GM23338 (cell line): ENCODE measurements at regions not wholly inside any gene's neighbourhood (a gene's known extent, or its start where the extent isn't known, plus 50 kb on each side); places are given as distances from the start of the nearest gene placed in this dataset.

Source experiments
- ATAC-seq: fragments of 200-7000 bp; cut with Tn5 transposase; 3 replicates; pipeline ENCODE4 v1.9.1; 2020
- DNase-seq: peaks from one replicate; pipeline ENCODE4 v3.0.0-alpha.2; 2015; ENCODE audit warnings: low spot score
- H2AFZ ChIP-seq: fragments of 200-600 bp; sonication (generic); 2 replicates; pipeline ENCODE4 v1.8.0; 2016; ENCODE audit warnings: antibody characterized with exemption, mild to moderate bottlenecking, moderate library complexity
- H3F3A ChIP-seq: fragments of 200-600 bp; sonication (generic); replicated peaks from 2 replicates; pipeline ENCODE4 v1.8.0; 2017; ENCODE audit warnings: antibody characterized with exemption, mixed run types, low read depth
- H3K27ac ChIP-seq: fragments of 200-600 bp; sonication (generic); 2 replicates; pipeline ENCODE4 v1.6.1; 2016; ENCODE audit warnings: low read depth
- H3K27me3 ChIP-seq: fragments of 200-600 bp; sonication (generic); 2 replicates; pipeline ENCODE4 v1.8.0; 2016; ENCODE audit warnings: mild to moderate bottlenecking, mixed run types, moderate library complexity; ENCODE audit not compliant: insufficient read depth
- H3K36me3 ChIP-seq: fragments of 200-600 bp; sonication (generic); 2 replicates; pipeline ENCODE4 v1.8.0; 2016; ENCODE audit warnings: mild to moderate bottlenecking; ENCODE audit not compliant: insufficient read depth
- H3K4me1 ChIP-seq: fragments of 200-600 bp; sonication (generic); 2 replicates; pipeline ENCODE4 v1.8.0; 2016; ENCODE audit warnings: mild to moderate bottlenecking, moderate library complexity; ENCODE audit not compliant: insufficient read depth
- H3K4me2 ChIP-seq: fragments of 200-600 bp; sonication (generic); 2 replicates; pipeline ENCODE4 v1.7.1; 2017; ENCODE audit warnings: mixed run types
- H3K4me3 ChIP-seq: fragments of 200-600 bp; sonication (generic); 2 replicates; pipeline ENCODE4 v1.6.1; 2016; ENCODE audit warnings: mixed run types
- H3K79me2 ChIP-seq: fragments of 200-600 bp; sonication (generic); replicated peaks from 2 replicates; pipeline ENCODE4 v1.8.0; 2017; ENCODE audit warnings: mild to moderate bottlenecking; ENCODE audit not compliant: insufficient read depth
- H3K9me2 ChIP-seq: fragments of 200-600 bp; sonication (generic); 2 replicates; pipeline ENCODE4 v1.8.0; 2017; ENCODE audit not compliant: insufficient read depth
- H4K20me1 ChIP-seq: fragments of 200-600 bp; sonication (generic); replicated peaks from 2 replicates; pipeline ENCODE4 v1.8.0; 2017; ENCODE audit warnings: mild to moderate bottlenecking; ENCODE audit not compliant: insufficient read depth
- H3K27ac Mint-ChIP-seq: 2 replicates; pipeline ENCODE4 v1.8.0; 2020; ENCODE audit warnings: inconsistent platforms, mild to moderate bottlenecking, moderate library complexity, mixed read lengths
- H3K27me3 Mint-ChIP-seq: 3 replicates; pipeline ENCODE4 v1.8.0; 2022; ENCODE audit warnings: low read depth, mild to moderate bottlenecking, moderate library complexity, mixed read lengths, inconsistent platforms; ENCODE audit not compliant: insufficient read depth, poor library complexity
- H3K36me3 Mint-ChIP-seq: 3 replicates; pipeline ENCODE4 v1.8.0; 2021; ENCODE audit warnings: low read depth, mild to moderate bottlenecking, inconsistent platforms, moderate library complexity, mixed read lengths
- H3K4me1 Mint-ChIP-seq: 3 replicates; pipeline ENCODE4 v1.8.0; 2020; ENCODE audit warnings: mild to moderate bottlenecking, inconsistent platforms, mixed read lengths
- H3K4me3 Mint-ChIP-seq: 3 replicates; pipeline ENCODE4 v1.8.0; 2021; ENCODE audit warnings: moderate library complexity, mild to moderate bottlenecking, inconsistent platforms, mixed read lengths
- H3K9me3 Mint-ChIP-seq: 3 replicates; pipeline ENCODE4 v1.8.0; 2020; ENCODE audit warnings: moderate library complexity, mild to moderate bottlenecking, inconsistent platforms, mixed read lengths
- CREB1 ChIP-seq: fragments of 250-450 bp; sonication (Bioruptor Pico); IDR thresholded peaks from 2 replicates; pipeline ENCODE4 v1.5.0; 2020; ENCODE audit warnings: low read depth, mild to moderate bottlenecking, moderate library complexity
- CTCF ChIP-seq, 2 experiments: fragments of 200-600 bp in 1 of 2; sonication (generic) in 1 of 2; conservative IDR thresholded peaks; 2 replicates each; pipeline versions ENCODE4 v1.5.1 to v1.6.1; 2016 to 2017; ENCODE audit warnings: antibody characterized with exemption in 2 of 2, low read depth in 2 of 2, mild to moderate bottlenecking in 2 of 2, moderate library complexity in 1 of 2
- ETS1 ChIP-seq: IDR thresholded peaks from 2 replicates; pipeline ENCODE4 v1.6.1; 2016; ENCODE audit warnings: antibody characterized with exemption
- EZH2 ChIP-seq: fragments of 200-600 bp; sonication (generic); IDR thresholded peaks from one replicate; pipeline ENCODE4 v1.8.0; 2017; ENCODE audit warnings: antibody characterized with exemption, mild to moderate bottlenecking, low read depth; ENCODE audit not compliant: unreplicated experiment
- EZH2phosphoT487 ChIP-seq: fragments of 200-600 bp; sonication (generic); IDR thresholded peaks from one replicate; pipeline ENCODE4 v1.8.1; 2018; ENCODE audit warnings: antibody characterized with exemption; ENCODE audit not compliant: unreplicated experiment
- JUNB ChIP-seq: IDR thresholded peaks from one replicate; pipeline ENCODE4 v1.6.1; 2016; ENCODE audit warnings: antibody characterized with exemption; ENCODE audit not compliant: unreplicated experiment
- NANOG ChIP-seq: IDR thresholded peaks from 2 replicates; pipeline ENCODE4 v1.6.1; 2016; ENCODE audit warnings: antibody characterized with exemption, borderline replicate concordance
- POLR2AphosphoS5 ChIP-seq: IDR thresholded peaks from 2 replicates; pipeline ENCODE4 v1.6.1; 2016; ENCODE audit warnings: antibody characterized with exemption, low read depth
- REST ChIP-seq: IDR thresholded peaks from one replicate; pipeline ENCODE4 v1.6.1; 2018; ENCODE audit warnings: antibody characterized with exemption; ENCODE audit not compliant: unreplicated experiment
- STAT1 ChIP-seq: IDR thresholded peaks from one replicate; pipeline ENCODE4 v1.6.1; 2016; ENCODE audit warnings: antibody characterized with exemption; ENCODE audit not compliant: unreplicated experiment
- ZNF114 ChIP-seq: fragments of 250-450 bp; sonication (Bioruptor Pico); IDR thresholded peaks from 2 replicates; pipeline ENCODE4 v1.5.0; 2020; ENCODE audit warnings: mild to moderate bottlenecking, moderate library complexity
- ZNF331 ChIP-seq: fragments of 250-450 bp; sonication (Bioruptor Pico); IDR thresholded peaks from 2 replicates; pipeline ENCODE4 v1.5.0; 2020; ENCODE audit warnings: low read depth, mild to moderate bottlenecking, moderate library complexity
- ZNF462 ChIP-seq: fragments of 250-450 bp; sonication (Bioruptor Pico); IDR thresholded peaks from 2 replicates; pipeline ENCODE4 v1.5.0; 2020; ENCODE audit warnings: mild to moderate bottlenecking, moderate library complexity

GRCh38 chr4:91984466-91984865 lies 319.3 kb upstream of the GRID2 start:
- Mint-ChIP-seq H3K4me1 (no peaks in the 10 kb centered on the region), H3K9me3 (no peaks in the 10 kb centered on the region), H3K27me3 (no peaks in the 10 kb centered on the region), H3K4me3 (no peak overlapping the region), H3K27ac (no peak overlapping the region), H3K36me3 (no peaks in the 10 kb centered on the region)
- Histone ChIP-seq H3K4me2 (no peak overlapping the region), H3K9me2 (0 out of 2 replicates have a peak, but pooled peaks cover 4% of the 10 kb centered on the region), H3K4me3 (no peak overlapping the region), H2AFZ (no peak overlapping the region), H3F3A (no peaks in the 10 kb centered on the region), H3K36me3 (no peaks in the 10 kb centered on the region), H3K27ac (no peak overlapping the region), H4K20me1 (no peaks in the 10 kb centered on the region), H3K79me2 (no peaks in the 10 kb centered on the region), H3K27me3 (no peaks in the 10 kb centered on the region), H3K4me1 (no peaks in the 10 kb centered on the region)
- TF ChIP-seq EZH2 (no peak), NANOG (no peak), POLR2AphosphoS5 (no peak), CTCF (conservative IDR thresholded peaks at IDR 0.05; ENCODE audit: low read depth in 2 of 2) (no peak), CREB1 (CRISPR knock-in tag) (no peak), JUNB (no peak), EZH2phosphoT487 (no peak), ZNF114 (no peak), ETS1 (no peak), ZNF331 (CRISPR knock-in tag) (no peak), REST (no peak), ZNF462 (CRISPR knock-in tag) (no peak), STAT1 (no peak)
- ATAC-seq = no peak
- DNase-seq = no peak
